ENCODE measurements at regions not wholly inside any gene's neighbourhood (a gene's known extent, or its start where the extent isn't known, plus 50 kb on each side); places are given as distances from the start of the nearest gene placed in this dataset.
"Not testable (repeated sequence)": the region's sequence is repeated elsewhere in the genome, so short reads cannot be mapped to it uniquely, and the experiment has no call there.

DNA sequence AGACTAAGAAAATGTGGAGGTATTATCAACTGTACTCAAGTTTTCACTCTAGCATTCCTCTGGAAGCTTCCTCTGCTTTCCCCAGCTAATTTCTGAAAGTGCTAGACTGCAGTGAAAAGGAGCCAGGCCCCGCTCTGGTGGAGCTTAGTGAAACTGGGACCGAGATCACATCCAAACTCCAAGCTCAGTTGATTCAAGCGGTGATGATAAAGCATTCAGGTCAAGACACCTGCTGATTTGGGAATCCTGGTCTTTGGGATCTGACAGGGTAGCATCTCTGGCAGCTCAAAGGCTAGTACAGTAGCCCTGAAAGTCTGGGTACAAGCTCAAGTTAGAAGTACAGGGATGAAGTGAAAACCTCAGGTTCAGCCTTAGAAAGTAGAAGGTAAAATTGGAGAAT, 120.2 kb upstream of the CRIM1 start:
- no peak for DNase-seq (ENCODE audit: low spot score)

DNA sequence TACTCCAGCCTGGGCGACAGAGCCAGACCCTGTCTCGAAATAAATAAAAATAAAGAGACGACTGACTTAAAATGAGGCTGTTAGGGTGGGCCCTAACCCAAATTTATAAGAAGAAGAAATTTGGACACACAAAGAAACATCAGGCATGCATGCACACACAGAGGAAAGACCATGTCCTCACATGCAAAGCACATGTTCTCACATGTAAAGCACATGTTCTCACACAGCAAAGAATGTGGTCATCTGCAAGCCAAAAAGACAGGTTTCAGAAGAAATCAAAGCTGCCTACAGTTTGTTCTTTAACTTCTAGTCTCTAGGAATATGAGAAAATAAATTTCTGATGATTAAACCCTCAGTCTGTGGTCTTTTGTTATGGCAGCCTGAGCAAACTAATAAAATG, 132.3 kb upstream of the CRIM1 start:
- no peak for DNase-seq (ENCODE audit: low spot score)

DNA sequence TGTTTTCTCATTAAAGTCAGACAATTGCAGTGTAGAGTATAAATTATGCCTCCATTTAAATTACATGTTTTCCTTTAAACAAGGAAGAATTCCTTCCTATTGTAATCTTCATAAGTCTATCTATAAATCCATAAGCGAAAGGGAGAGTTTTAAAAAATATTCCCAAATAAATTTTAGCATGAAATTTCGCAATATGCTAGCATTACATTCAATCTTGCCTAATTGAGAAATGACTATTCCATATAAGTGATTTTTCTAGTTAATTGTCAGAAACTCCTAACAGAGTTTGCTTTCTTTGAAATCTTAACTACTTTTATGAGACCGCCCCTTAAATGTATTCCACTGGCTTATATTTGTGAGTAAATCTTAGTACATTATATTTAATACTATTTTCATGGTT, 133.1 kb upstream of the CRIM1 start:
- no peak for DNase-seq (ENCODE audit: low spot score)

DNA sequence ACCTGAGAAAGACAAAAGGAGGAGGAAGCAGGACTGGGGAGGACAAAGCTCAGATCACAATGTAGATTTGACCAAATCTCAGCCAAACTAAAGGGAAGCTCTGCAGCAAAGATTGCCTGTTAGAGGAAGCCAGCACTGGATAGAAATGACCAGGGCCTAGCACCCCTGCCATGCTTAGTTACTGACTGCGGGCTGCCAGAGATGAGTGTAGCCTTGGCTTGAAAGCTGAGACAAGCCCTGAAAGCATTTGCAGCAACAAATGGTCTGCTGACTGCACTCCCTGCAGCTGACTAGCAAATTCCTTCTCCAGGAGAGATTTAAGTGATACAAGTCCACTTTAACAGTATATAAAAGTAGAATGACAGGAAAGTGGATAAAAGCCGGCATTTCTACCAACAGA, 140.9 kb upstream of the CRIM1 start:
- no peak for DNase-seq (ENCODE audit: low spot score)

DNA sequence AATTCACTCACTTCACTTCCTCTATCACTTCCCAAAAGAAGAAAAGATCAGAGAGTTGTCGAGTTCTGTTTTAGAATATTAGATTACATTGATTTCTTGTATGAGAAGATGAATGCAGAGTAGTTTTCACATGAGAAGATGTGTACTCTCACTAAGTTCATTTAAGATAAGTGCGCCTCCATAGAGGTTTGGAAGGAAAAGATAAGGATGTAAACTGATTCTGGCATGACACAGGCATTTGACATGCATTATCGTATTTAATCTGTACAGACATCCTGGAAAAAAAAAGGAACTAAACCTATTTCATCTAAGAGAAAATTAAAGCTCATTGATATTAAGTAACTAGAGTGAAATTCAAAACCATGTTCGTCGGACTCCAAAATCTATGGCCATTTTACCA, 152.2 kb upstream of the CRIM1 start:
- no peak for DNase-seq (ENCODE audit: low spot score)

DNA sequence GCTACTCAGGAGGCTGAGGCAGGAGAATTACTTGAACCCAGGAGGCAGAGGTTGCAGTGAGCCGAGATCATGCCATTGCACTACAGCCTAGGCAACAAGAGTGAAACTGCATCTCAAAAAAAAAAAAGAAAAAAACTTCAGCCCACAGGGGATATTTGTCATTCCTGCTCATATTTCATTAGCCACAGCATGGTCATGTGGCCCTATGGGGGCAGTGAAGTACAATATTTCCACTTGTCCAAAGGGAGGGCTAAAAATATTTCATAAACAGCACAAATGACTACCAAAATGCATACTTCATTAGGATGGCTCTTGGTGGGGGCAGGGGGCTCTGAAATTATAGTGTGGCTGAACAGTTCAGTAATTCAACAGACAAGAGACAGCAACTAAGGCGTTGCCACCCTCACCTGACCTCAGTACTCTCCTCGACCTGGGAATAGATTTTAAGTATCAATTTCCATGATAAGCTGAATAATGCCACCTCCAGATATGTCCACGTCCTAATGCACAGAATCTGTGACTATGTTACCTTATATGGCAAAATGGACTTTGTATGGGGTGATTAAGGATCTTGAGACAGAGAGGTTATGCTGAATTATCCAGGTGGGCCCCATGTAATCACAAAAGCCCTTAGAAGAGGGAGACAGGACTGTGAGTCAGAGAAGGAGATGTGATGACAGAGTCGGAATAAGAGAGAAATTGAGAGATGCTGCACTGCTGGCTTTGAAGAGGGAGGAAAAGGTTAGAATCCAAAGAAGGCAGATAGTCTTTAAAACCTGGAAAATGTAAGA, 158.2 kb upstream of the CRIM1 start:
- DNase-seq (ENCODE audit: low spot score), result no peak

DNA sequence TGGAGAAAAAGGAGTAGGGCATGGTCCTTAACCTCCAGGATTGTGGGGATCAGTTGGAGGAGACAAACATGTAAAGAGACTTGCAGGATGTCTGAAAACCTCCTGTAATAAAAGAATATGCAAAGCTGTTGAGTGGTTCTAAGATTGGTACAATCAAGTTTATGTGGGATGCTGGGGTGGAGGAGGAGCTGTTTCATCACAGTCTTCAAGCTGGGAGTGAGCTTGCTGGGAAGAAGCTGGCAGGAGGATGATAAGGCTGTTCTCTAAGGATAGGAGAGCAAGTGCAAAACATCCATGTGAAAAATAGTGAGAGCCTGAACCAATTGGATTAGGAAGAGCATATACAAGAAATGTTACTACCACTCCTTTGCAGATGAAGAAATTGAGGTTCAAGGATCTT, 161.9 kb upstream of the CRIM1 start:
- no peak for DNase-seq (ENCODE audit: low spot score)

DNA sequence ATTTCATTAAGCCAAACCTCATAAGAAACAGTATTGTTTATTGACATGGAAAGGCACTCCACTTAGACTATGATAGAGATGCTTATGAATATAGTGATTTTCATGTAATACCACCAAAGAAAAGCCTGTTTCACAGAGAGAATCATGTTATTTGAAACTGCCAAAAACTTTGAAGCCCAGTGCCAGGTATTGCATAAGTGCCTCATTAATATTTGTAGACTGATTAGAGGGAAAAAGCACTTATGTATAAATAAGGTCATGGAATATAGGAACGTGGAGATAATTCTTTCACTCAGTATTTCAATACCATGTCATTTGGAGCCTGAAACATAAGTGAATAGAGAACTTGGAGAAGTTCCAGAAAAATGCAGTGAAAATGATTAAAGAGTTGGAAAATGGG, 162.6 kb upstream of the CRIM1 start:
- DNase-seq (ENCODE audit: low spot score), result no peak

DNA sequence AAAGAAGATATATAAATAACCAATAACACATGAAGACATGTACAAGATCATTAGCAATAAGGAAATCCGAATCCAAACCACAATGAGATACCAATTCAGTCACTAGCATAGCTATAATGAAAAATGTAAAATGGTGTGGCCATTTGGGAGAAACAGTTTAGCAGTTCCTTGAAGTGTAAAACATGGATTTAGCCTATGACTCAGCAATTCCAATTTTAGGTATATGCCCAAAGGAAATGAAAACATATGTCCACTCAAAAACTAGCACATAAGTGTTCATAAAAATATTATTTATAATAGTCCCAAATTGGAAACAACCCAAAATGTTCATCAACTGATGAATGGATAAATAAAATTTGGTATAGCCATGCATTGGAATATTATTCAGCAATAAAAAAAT, 165.5 kb upstream of the CRIM1 start:
- DNase-seq (ENCODE audit: low spot score), result no peak

DNA sequence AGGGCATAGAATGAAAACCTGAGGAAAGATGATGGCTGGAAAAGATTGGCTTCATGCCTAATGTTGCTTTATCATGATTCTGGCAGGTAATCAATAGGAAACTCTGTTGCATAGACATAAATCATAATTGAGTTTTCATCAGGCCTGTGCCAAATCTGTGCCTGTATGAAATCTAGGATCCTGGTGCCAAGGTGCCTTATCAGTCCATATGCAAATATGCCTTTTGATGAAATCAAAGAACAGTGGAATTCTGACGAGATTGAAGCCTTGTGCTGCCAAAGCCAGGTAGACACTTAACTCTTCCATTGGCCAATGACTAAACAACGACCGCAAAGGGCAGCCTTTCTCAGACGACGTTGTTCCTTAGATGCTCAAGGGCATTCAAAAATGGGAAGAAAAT, 170.0 kb upstream of the CRIM1 start:
- DNase-seq (ENCODE audit: low spot score), result no peak

DNA sequence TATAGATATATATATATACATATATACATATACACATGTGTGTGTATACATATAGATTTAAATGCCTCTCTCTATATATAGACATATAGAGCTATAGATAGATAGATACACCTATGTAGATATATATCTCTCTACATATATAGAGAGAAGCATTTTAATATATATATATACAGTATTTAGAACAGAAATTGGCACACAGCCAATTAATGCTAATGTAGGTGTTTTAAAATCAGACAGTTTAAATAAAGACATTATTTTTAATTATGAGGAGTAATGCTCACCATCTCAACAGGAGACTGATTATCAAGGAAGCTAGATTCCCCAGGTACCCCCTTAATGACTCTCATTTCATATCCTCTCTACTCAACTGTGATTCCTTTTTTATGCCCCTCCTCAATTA, 170.7 kb upstream of the CRIM1 start:
- no peak for DNase-seq (ENCODE audit: low spot score)

DNA sequence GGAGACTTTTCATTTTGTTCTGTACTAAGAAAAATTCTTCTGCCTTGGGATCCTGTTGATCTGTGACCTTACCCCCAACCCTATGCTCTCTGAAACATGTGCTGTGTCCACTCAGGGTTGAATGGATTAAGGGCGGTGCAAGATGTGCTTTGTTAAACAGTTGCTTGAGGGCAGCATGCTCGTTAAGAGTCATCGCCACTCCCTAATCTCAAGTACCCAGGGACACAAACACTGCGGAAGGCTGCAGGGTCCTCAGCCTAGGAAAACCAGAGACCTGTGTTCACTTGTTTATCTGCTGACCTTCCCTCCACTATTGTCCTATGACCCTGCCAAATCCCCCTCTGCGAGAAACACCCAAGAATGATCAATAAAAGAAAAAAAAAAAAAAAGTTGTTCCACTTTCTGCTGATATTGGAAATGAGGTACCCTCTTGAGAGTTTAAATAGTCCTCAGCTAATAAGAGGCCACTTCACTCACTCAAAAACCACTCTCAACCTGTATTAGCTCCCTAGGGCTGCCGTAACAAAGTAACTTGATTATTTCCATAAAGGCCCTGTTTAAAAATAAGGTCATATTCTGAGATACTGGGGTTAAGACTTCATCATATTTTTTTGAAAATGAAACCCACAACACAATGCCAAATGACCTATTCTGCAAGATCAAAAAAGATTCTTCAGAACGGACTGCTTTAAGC, 174.6 kb upstream of the CRIM1 start:
- not testable (repeated sequence) for DNase-seq (ENCODE audit: low spot score)

DNA sequence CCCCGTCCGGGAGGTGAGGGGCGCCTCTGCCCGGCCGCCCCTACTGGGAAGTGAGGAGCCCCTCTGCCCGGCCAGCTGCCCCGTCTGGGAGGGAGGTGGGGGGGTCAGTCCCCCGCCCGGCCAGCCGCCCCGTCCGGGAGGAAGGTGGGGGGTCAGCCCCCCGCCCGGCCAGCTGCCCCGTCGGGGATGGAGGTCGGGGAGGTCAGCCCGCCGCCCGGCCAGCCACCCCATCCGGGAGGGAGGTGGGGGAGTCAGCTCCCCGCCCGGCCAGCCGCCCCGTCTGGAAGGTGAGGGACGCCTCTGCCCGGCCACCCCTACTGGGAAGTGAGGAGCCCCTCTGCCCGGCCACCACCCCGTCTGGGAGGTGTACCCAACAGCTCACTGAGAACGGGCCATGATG, 175.3 kb upstream of the CRIM1 start:
- not testable (repeated sequence) for DNase-seq (ENCODE audit: low spot score)

DNA sequence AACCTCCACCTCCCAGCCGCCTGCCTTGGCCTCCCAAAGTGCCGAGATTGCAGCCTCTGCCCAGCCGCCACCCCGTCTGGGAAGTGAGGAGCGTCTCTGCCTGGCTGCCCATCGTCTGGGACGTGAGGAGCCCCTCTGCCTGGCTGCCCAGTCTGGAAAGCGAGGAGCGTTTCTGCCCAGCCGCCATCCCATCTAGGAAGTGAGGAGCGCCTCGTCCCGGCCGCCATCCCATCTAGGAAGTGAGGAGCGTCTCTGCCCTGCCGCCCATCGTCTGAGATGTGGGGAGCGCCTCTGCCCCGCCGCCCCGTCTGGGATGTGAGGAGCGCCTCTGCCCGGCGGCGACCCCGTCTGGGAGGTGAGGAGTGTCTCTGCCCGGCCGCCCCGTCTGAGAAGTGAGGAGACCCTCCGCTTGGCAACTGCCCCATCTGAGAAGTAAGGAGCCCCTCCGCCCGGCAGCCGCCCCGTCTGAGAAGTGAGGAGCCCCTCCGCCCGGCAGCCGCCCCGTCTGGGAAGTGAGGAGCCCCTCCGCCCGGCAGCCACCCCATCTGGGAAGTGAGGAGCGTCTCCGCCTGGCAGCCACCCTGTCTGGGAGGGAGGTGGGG, 175.8 kb upstream of the CRIM1 start:
- not testable (repeated sequence) for DNase-seq (ENCODE audit: low spot score)

DNA sequence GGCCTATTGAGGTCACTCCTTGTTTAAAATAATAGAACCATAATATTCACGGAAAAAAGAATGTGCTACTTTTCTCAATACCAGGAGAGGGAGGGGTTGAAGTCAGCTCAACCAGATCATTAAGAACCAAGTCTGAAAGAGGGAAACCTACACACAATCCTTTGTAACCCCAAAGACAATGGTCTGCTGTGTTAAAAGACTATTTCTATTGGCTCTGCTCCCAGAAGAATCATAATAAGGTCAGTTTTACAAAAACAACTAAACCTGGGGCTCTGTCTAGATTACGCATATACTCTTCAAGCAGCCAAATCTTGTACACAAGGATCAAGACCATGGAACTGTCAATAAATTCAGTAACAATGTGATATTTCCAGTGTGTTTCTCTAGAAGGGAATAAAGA, 177.2 kb upstream of the CRIM1 start:
- DNase-seq (ENCODE audit: low spot score), result no peak

DNA sequence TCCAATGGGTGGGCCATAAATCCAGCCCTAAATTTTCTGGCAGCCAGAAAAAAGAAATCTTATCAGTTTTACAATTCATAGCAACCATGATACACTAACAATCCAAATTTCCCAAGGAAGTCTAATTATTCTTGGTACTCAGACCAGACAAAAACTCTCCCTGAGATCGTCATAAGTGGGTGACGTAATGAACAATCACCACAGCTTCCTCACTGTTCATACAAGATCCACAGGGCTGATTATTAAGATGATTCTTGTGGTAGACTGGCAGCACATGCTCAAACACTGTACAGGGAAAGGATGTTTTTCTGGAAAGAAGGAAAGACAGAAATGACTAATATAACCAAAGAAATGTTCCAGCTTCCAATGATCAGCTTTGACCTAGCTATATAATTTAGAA, 178.3 kb upstream of the CRIM1 start:
- DNase-seq (ENCODE audit: low spot score), result no peak

DNA sequence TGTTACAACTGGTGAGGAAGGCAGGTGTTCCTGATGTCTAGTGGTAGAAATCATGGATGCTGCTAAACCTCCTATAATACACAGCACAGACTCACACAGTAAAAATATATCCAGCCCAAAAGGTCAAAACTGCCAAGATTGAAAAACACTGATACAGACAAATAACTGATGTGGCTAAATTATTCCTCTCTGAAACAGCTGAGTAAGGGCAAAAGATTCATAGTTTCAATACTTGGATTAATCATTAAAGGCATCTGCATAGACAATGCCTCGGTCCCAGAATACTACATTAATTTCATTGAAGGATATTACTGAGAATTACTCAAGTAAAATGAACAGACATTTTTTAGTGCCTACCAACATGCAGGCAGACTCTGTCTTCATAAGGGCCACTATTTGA, 180.7 kb upstream of the CRIM1 start:
- DNase-seq (ENCODE audit: low spot score), result no peak

DNA sequence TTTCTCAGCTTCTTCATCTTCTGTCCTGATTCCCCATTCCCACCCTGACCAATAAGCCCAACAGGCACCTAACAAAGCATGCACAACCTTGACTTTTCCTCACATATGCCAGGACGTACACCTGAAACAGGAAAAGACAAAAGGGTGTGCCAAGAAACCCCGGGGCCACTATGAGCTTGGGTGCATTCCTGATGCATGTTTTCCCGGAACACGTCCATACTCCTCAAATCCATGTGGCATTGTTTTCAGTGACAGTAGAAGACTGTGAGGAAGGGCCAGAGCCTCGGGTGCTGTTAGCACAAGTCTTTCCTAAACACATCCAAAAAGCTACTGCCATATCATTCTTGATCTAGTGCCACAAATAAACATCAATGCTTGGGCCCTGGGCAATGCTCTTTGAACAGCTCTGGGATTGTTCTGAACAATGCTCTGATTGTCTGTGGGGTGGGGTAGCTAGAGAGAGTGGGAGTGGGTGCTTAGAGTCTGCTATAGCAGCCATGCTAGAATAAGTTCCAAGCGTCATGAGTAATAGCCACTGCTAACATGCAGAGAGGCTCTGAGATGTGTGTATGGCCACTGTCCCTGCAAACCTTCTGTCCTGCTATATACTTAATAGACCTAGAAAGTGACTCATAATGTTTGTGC, 181.7 kb upstream of the CRIM1 start:
- no peak for DNase-seq (ENCODE audit: low spot score)

DNA sequence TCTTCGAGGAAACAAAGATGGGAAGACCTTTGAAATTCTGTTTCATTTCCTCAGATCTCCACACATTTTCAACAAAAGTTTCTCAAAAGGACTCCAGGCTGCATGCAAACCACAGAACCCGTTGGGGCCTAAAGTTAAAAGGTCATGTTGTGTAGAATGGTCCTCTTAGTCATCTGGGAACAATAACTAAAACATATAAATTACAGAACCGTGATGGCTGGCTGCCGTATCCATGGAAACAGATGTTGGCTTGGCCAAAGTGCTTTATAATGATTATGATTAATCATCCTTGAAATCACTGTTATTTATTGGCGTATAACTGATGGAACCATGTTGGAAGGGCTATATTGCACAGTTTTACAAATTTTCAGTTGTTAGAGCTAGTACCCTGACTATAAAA, 182.8 kb upstream of the CRIM1 start:
- no peak for DNase-seq (ENCODE audit: low spot score)

DNA sequence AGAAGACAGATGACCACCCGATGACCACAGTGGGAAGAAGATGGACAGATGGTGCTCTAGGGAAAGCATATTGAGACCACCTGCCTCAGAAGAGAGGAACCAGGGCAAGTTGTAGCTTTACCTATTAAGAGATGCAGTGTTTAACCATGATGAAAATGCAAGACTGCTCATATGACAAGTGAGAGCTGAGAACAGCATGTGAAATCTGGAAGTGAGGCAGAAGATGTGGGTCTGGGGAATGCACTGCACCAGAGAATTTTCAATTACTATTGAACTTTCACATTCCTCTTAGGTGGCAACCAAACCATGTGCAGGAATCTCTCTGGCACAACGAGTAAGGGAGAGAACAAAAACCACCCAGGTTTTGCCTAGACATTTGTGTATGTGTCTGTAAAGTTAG, 184.8 kb upstream of the CRIM1 start:
- DNase-seq (ENCODE audit: low spot score), result no peak

DNA sequence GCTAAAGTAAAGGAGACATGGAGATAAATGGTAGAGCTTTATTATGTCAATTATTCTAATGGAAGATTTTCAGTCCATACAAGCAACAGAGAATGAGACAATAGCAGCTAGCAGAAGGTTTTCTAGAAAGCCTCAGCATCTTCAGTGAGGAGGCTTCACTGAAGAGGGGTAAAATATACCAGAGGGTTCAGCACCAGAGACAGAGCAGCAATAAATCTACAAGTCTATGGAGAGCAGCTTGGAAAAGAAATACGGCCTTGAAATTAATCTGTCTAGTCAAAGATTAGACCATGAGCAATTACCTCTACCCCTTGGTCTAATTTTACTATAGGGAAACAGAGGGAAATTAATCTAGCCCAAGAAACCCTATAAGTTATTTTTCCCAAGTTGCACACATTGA, 185.7 kb upstream of the CRIM1 start:
- no peak for DNase-seq (ENCODE audit: low spot score)

DNA sequence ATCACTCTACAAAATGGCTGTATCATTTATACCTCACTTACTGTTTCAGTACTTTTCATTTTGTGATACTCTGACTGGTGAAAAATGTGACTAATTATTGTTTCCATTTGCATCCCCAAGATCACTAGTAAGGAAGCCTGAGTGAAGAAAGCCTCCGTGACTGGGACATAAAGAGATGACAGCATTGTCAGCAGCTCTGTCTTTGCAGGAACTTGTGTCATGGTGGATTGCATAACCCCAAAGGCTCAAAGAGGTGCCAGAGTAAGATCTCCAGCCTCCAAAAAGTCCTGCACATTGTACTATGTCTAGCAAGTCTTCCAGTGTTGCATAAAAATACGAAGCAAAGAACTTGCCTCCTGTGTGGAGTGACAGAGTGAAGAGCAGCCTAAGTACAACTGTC, 187.5 kb upstream of the CRIM1 start:
- no peak for DNase-seq (ENCODE audit: low spot score)

DNA sequence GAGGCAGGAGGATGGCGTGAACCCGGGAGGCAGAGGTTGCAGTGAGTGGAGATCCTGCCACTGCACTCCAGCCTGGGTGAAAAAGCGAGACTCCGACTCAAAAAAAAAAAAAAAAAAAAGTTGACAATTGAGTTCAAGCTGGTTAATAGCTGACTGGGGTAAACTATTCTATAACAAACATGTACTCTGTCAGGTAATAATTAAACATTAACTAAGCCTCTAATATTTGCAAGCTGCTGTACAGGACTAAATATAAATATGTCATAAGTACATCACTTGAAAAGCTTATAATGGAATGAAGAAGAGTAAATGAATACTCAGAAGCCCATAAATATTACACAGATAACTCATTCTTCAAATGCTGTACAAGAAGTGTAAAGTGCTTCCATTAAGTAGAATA, 190.4 kb upstream of the CRIM1 start:
- no peak for DNase-seq (ENCODE audit: low spot score)

Data from GM03348 (cell line).